Fibroblast of pulmonary artery (primary cell): ENCODE measurements at regions not wholly inside any gene's neighbourhood (a gene's known extent, or its start where the extent isn't known, plus 50 kb on each side); places are given as distances from the start of the nearest gene placed in this dataset.
A peak's percentile ranks its signal among the peaks of the same experiment; 100 is the strongest.

Experiments used
- DNase-seq: peaks from one replicate; pipeline ENCODE4 v3.0.0-alpha.2; 2010; ENCODE audit warnings: low read depth
- H3K4me3 ChIP-seq: replicated peaks from 2 replicates; pipeline ENCODE4 v1.5.1; 2011; ENCODE audit warnings: low read depth, mild to moderate bottlenecking, control low read depth, low read length, moderate library complexity
- TF ChIP-seq, protein P1 (sequence below): IDR thresholded peaks from 2 replicates; pipeline ENCODE4 v1.5.1; 2011; ENCODE audit warnings: mild to moderate bottlenecking, control low read depth, low read length, inconsistent platforms; ENCODE audit errors: missing control alignments

DNA sequence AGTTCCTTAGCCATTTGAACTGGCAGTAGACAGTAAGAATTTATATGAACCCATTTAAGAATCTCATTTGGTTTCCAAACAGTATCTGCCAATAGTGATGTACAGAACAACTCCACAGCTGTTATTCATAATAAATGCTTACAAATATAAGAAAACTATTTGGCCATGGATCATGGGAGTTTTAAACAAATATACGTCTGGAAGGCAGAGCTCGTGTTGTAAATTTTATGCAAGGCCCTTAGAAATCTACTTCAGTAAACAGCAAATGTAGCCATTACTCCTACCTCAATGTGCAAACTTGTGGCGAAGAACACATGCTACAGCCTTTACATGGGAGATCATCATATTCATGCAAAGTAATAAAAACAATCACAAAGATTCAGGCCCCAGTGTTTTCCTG, 65.3 kb upstream of the NANOGP8 start:
- DNase-seq = no peak
- H3K4me3 ChIP-seq = no peak overlapping the region
- TF ChIP-seq, protein P1, sequence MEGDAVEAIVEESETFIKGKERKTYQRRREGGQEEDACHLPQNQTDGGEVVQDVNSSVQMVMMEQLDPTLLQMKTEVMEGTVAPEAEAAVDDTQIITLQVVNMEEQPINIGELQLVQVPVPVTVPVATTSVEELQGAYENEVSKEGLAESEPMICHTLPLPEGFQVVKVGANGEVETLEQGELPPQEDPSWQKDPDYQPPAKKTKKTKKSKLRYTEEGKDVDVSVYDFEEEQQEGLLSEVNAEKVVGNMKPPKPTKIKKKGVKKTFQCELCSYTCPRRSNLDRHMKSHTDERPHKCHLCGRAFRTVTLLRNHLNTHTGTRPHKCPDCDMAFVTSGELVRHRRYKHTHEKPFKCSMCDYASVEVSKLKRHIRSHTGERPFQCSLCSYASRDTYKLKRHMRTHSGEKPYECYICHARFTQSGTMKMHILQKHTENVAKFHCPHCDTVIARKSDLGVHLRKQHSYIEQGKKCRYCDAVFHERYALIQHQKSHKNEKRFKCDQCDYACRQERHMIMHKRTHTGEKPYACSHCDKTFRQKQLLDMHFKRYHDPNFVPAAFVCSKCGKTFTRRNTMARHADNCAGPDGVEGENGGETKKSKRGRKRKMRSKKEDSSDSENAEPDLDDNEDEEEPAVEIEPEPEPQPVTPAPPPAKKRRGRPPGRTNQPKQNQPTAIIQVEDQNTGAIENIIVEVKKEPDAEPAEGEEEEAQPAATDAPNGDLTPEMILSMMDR = no peak

DNA sequence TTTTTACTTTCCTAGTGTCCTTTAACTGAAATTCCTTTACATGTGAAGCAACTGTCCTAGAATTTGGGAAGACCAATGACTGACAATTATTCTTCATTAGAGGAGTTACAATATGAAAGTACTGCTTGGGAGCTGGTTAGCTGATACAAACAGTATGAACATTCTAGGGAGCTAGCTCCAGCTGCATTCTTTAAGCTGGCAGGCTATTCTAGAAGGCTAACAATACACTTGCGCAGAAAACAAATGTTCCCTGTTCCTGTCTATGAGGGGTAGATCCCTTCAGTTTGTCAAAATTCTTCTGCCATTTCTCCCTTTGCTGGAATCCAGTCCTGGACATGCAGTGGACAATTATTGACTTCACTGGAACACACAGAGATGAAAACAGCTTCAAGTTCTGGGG, 60.2 kb upstream of the NANOGP8 start:
- DNase-seq = no peak
- TF ChIP-seq, protein P1 = no peak

DNA sequence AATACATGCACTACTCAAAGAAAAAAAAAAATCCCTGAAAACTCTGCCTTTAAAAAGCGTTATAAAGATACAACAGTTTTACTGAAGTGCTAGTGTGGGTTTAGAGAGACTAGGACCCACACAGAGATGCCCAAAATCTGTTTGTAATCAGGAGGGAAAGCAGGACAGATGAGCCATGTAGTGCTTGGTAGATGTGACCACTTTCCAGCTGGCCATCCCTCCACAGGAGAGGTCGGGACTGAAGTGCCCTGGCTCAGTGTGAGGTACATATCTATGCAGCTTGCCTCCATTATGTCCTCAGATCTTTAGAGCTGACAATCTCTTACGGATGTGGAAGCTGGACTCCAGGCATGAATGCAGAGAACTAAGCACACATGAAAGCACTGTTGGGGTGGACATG, 57.5 kb upstream of the NANOGP8 start:
- TF ChIP-seq, protein P1 = no peak
- peak; percentile 18 for DNase-seq
- H3K4me3 ChIP-seq = no peak overlapping the region

More for the DNA sequence above, 60.2 kb upstream of the NANOGP8 start:
- H3K4me3 ChIP-seq = no peak overlapping the region

DNA sequence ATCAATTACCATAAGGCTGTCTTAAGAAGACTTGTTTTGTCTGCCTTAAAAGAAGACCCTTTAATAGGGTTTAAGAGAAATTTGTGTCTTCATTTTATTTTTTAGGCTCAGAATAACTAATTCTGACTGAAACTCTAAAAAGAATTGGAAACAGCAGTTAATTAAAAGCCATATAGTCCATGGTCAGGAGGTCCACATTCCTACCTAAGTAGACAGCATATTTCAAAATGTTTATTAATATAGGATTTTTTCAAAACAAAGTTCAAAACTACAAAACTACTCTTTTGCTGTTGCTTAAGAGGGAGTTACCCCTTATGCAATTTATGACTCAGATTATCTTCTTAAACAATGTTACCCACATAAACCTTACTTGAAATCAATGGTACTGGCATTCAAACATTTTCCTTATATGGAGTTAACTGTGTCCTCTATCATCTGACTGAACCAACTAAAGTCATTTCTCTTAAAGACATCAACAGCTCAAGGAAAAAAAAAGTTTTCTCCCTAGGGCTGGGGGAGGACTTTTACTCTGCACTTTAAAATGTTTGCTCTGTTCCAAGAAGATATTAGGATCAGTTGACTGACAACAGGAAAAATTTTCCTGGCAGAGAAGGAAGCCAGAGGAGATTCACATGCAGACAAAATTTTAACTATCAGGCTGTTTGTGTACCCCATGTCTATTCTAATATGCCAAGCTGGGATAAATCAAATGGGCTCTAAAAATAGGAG, 56.8 kb upstream of the NANOGP8 start:
- TF ChIP-seq, protein P1 = no peak
- no peak overlapping the region for H3K4me3 ChIP-seq
- peak; percentile 98 for DNase-seq

DNA sequence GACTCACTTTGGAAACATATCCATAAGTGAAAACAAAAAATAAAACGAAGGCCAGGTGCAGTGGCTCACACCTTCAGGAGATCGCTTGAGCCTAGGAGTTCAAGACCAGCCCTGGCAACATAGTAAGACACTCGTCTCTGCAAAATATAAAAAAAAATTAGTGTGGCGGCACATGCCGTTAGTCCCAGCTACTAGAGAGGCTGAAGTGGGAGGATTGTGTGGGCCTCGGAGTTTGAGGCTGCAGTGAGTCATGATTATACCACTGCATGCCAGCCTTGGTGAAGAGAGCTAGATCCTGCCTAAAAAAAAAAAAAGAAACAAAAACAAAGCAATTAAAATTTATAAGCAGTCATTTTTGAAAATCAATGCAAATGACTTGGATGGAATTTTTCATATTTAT, 54.7 kb upstream of the NANOGP8 start:
- no peak overlapping the region for H3K4me3 ChIP-seq
- DNase-seq = no peak
- TF ChIP-seq, protein P1 = no peak

DNA sequence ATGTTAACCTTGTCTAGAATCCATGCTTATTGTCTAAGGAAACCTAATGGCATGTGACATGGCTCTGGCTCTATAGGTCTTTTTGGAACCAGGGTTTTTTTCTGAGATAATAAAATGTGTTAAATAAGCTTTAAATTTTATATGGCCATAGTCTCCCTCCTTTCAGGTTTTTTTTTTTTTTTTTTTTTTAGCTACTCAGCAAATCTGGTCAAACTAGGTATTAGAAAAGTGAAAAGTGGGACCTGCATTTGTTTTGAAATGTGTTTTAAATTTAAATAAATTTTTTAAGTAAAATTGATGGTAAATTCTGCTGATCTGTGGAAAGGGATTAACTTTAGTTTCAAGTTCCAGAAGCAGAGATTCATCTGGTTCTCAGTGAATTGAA, 52.1 kb upstream of the NANOGP8 start:
- no peak overlapping the region for H3K4me3 ChIP-seq
- no peak for DNase-seq
- TF ChIP-seq, protein P1 = no peak
